Pulmonary artery endothelial cell (primary cell): ENCODE measurements at regions not wholly inside any gene's neighbourhood (a gene's known extent, or its start where the extent isn't known, plus 50 kb on each side); places are given as distances from the start of the nearest gene placed in this dataset.
A peak's percentile ranks its signal among the peaks of the same experiment; 100 is the strongest.
"Not testable (repeated sequence)": the region's sequence is repeated elsewhere in the genome, so short reads cannot be mapped to it uniquely, and the experiment has no call there.

Experiments used
- DNase-seq: peaks from one replicate; pipeline ENCODE4 v3.0.0-alpha.2; 2011; ENCODE audit warnings: low read depth, low spot score

GRCh38 chr11:28834877-28835276 is 726.7 kb downstream of the METTL15 start:
- peak; percentile 43 for DNase-seq

GRCh38 chr11:28833670-28834069 is 725.5 kb downstream of the METTL15 start:
- DNase-seq, result peak; percentile 100

- DNase-seq, result no peak
These were observed 725.0 kb downstream of the METTL15 start for GRCh38 chr11:28833169-28833568.

GRCh38 chr11:28826807-28827206 is 718.6 kb downstream of the METTL15 start:
- DNase-seq, result no peak

GRCh38 chr11:28822576-28822975 is 714.4 kb downstream of the METTL15 start:
- no peak for DNase-seq

GRCh38 chr11:28820296-28820989 is 712.3 kb downstream of the METTL15 start:
- no peak for DNase-seq

- no peak for DNase-seq
These were observed 711.6 kb downstream of the METTL15 start for GRCh38 chr11:28819741-28820140.

GRCh38 chr11:28815110-28815509 is 706.9 kb downstream of the METTL15 start:
- DNase-seq, result no peak

- DNase-seq, result no peak
These were observed 700.6 kb downstream of the METTL15 start for GRCh38 chr11:28808771-28809170.

- no peak for DNase-seq
These were observed 691.1 kb downstream of the METTL15 start for GRCh38 chr11:28799316-28799715.

GRCh38 chr11:28798286-28798685 is 690.1 kb downstream of the METTL15 start:
- DNase-seq, result peak; percentile 24

GRCh38 chr11:28797536-28797935 is 689.3 kb downstream of the METTL15 start:
- DNase-seq, result no peak

GRCh38 chr11:28794405-28794804 is 686.2 kb downstream of the METTL15 start:
- DNase-seq, result no peak

- no peak for DNase-seq
These were observed 685.1 kb downstream of the METTL15 start for GRCh38 chr11:28793282-28793738.

- no peak for DNase-seq
These were observed 684.7 kb downstream of the METTL15 start for GRCh38 chr11:28792856-28793255.

- DNase-seq, result not testable (repeated sequence)
These were observed 679.7 kb downstream of the METTL15 start for GRCh38 chr11:28787897-28788296.

GRCh38 chr11:28777126-28777525 is 668.9 kb downstream of the METTL15 start:
- DNase-seq, result no peak

GRCh38 chr11:28773606-28774005 is 665.4 kb downstream of the METTL15 start:
- no peak for DNase-seq

- no peak for DNase-seq
These were observed 662.6 kb downstream of the METTL15 start for GRCh38 chr11:28770806-28771205.

- no peak for DNase-seq
These were observed 659.4 kb downstream of the METTL15 start for GRCh38 chr11:28767574-28767973.

GRCh38 chr11:28763876-28764275 is 655.7 kb downstream of the METTL15 start:
- no peak for DNase-seq

- DNase-seq, result no peak
These were observed 655.0 kb downstream of the METTL15 start for GRCh38 chr11:28763151-28763550.

- no peak for DNase-seq
These were observed 652.6 kb downstream of the METTL15 start for GRCh38 chr11:28760676-28761390.
